ENCODE measurements at regions not wholly inside any gene's neighbourhood (a gene's known extent, or its start where the extent isn't known, plus 50 kb on each side); places are given as distances from the start of the nearest gene placed in this dataset.

GRCh38 chr7:28245123-28245878 is 64.7 kb upstream of the JAZF1 start:
- TF ChIP-seq POLR2A (IDR thresholded peaks at IDR 0.05; ENCODE audit: low read length) (no peak), GATA1 (IDR thresholded peaks at IDR 0.05; ENCODE audit: low read depth, low read length) (no peak)

All from erythroblast (primary cell).